Pancreas (tissue), 10 donors: ENCODE measurements at regions not wholly inside any gene's neighbourhood (a gene's known extent, or its start where the extent isn't known, plus 50 kb on each side); places are given as distances from the start of the nearest gene placed in this dataset.
A peak's percentile ranks its signal among the peaks of the same experiment; 100 is the strongest.

Experiments used
- ATAC-seq, 4 donors: fragments of 200-7000 bp; cut with Tn5 transposase; one replicate each; pipeline versions ENCODE4 v1.8.0 to v1.9.1; 2020; ENCODE audit warnings: mild to moderate bottlenecking in 4 of 4, moderate library complexity in 4 of 4
- DNase-seq, 6 donors: peaks; one replicate each; pipeline ENCODE4 v3.0.0-alpha.2; 2020
- FAIRE-seq: peaks from 2 replicates; lab custom pipeline; 2012; peaks lifted over from hg19 to GRCh38; lab: Jason Lieb, UNC
- H3K27ac ChIP-seq, 4 donors: fragments of 200-600 bp; sonication (generic); 1 replicate in 3 of 4; 2 replicates in 1 of 4; pipeline versions ENCODE4 v1.5.0 to v1.8.0; 2020
- H3K27me3 ChIP-seq, 4 donors: fragments of 200-600 bp; one replicate each; pipeline ENCODE4 v1.8.0; 2021
- H3K36me3 ChIP-seq, 3 donors: fragments of 200-600 bp; sonication (generic) in 1 of 3; one replicate each; pipeline versions ENCODE4 v1.5.0 to v1.8.0; 2020 to 2021
- H3K4me1 ChIP-seq, 3 donors: fragments of 200-600 bp; one replicate each; pipeline ENCODE4 v1.8.0; 2021
- H3K4me3 ChIP-seq, 4 donors: fragments of 200-600 bp; sonication (generic) in 2 of 4; one replicate each; pipeline versions ENCODE4 v1.5.0 to v1.8.0; 2020 to 2021
- H3K9me3 ChIP-seq, 4 donors: fragments of 200-600 bp; one replicate each; pipeline ENCODE4 v1.8.0; 2021
- WGBS, 2 donors: extraction: QIAGEN DNeasy Blood & Tissue Kit; methylation state at CpG; one replicate each; pipeline ENCODE4 v1.1.7; 2013; 5-methylcytosine and 5-hydroxymethylcytosine counted together
- intact Hi-C, 3 donors: fragments of 100-400 bp; cut with DNase I; formaldehyde crosslinking; loops; one replicate each; pipeline versions ENCODE4 v1.11.1 to v1.14.2; 2022
- TF ChIP-seq, protein P1 (sequence below), 4 donors: fragments of 200-600 bp; sonication (generic) in 3 of 4; IDR thresholded peaks; one replicate each; pipeline versions ENCODE4 v1.5.0 to v1.8.0; 2021; ENCODE audit warnings: antibody characterized with exemption in 4 of 4
- donor health status: healthy with polysubstance abuse.
- donor health status: DM: no; HTN: no; CAD: no; lungs with moderate emphysema.
- donor health status: DM: no; HTN: no; CAD: no.
- donor health status: control.
- donor health status: control.
- donor health status: Bipolar disorder and iron deficiency.
- donor health status: DM: yes; HTN: yes; CAD: no.
- donor health status: DM: no; HTN: no; CAD: no.
- donor health status: DM: no; HTN: no; CAD: no.
- donor health status: DM: yes; HTN: yes; CAD: no.

GRCh38 chr2:105617631-105618350 is 126.9 kb upstream of the NCK2 start:
- peak overlapping the region in 2 of 4 donors; percentile 44 to 55 for H3K27ac ChIP-seq
- DNase-seq = peak in 1 of 6 donors; percentile 29

DNA sequence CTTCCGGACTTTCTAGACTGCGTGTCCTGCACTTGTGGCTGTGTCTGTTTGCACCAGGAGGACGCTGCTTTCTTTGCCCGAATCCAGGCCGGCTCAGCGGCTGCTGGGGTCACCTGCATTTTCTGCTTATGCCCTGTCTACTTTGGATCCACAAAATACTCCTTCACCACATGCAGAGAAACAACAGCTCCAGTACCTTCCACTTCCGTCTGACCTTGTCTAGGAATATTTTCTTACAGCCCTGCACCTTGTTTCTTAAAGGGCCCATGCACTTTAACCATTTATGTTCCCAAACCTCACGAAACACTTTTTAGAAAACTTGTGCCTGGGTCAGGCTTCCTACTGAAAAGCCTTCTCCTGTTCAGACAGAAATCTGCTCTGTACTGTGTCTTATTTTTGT is 129.4 kb upstream of the NCK2 start:
- Histone ChIP-seq H3K27ac (peak overlapping the region; percentile 30 to 39 (median 36)), H3K27me3 (no peaks in the 10 kb centered on the region), H3K9me3 (no peaks in the 10 kb centered on the region), H3K36me3 (no peaks in the 10 kb centered on the region), H3K4me3 (peak overlapping the region in 3 of 4 donors; percentile 4 to 40 (median 34)), H3K4me1 (peaks cover 12 to 19% (median 19%) of the 10 kb centered on the region in 3 donors)
- FAIRE-seq = no peak
- TF ChIP-seq, protein P1, sequence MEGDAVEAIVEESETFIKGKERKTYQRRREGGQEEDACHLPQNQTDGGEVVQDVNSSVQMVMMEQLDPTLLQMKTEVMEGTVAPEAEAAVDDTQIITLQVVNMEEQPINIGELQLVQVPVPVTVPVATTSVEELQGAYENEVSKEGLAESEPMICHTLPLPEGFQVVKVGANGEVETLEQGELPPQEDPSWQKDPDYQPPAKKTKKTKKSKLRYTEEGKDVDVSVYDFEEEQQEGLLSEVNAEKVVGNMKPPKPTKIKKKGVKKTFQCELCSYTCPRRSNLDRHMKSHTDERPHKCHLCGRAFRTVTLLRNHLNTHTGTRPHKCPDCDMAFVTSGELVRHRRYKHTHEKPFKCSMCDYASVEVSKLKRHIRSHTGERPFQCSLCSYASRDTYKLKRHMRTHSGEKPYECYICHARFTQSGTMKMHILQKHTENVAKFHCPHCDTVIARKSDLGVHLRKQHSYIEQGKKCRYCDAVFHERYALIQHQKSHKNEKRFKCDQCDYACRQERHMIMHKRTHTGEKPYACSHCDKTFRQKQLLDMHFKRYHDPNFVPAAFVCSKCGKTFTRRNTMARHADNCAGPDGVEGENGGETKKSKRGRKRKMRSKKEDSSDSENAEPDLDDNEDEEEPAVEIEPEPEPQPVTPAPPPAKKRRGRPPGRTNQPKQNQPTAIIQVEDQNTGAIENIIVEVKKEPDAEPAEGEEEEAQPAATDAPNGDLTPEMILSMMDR (IDR thresholded peaks at IDR 0.05) = no peak
- 17 to 21% methylated on average over 8 of the region's 8 CpGs for WGBS, 2 donors
- intact Hi-C loops = no loop called here
- peak; percentile 41 to 75 (median 56) for ATAC-seq
- peak in 1 of 6 donors; percentile 43 for DNase-seq

More at GRCh38 chr2:105617631-105618350, 126.9 kb upstream of the NCK2 start:
- no peaks in the 10 kb centered on the region for H3K9me3 ChIP-seq
- TF ChIP-seq, protein P1 (IDR thresholded peaks at IDR 0.05) = no peak
- peaks cover under 1 to 7% (median 2%) of the 10 kb centered on the region in 3 donors for H3K4me1 ChIP-seq
- FAIRE-seq (no peak), ATAC-seq (peak; percentile 59 to 89 (median 79))
- 60 to 61% methylated on average over 12 of the region's 12 CpGs for WGBS, 2 donors
- intact Hi-C loops = no loop called here
- no peaks in the 10 kb centered on the region for H3K27me3 ChIP-seq
- H3K4me3 ChIP-seq = no peak overlapping the region
- H3K36me3 ChIP-seq = no peaks in the 10 kb centered on the region

DNA sequence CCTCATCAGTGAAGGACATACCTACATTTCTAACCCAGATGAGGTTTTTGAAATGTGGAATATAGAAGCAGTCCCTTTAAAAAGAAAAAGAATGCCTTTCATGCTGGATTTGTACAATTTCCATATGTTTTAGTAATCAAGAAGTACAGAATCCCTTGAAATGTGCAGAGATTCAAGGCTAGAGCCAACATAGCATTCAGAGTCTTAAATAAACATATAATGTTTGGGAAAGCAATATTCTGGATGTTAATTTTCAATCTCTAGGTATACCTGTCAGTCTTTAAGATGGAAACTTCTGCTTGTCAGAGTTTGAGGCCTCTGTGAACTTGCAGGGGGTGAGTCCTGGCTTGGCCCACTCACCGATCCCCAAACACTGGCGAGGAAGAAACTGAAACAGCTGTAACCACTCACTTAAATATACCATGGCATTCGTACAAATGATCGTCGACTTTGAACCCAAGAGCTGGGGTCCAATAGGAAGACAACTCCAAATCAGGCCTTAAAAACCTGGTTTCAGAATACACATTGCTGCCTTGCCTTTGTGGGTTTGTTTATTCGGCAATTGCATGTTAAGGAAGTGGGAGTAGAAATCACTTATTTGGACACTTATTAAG is 132.8 kb upstream of the NCK2 start:
- TF ChIP-seq, protein P1 (IDR thresholded peaks at IDR 0.05) = no peak
- Histone ChIP-seq H3K4me1 (peaks cover 12 to 19% (median 19%) of the 10 kb centered on the region in 3 donors), H3K27ac (peak overlapping the region in 3 of 4 donors; percentile 32 to 59 (median 33)), H3K27me3 (no peaks in the 10 kb centered on the region), H3K4me3 (no peak overlapping the region), H3K36me3 (no peaks in the 10 kb centered on the region), H3K9me3 (no peaks in the 10 kb centered on the region)
- FAIRE-seq = no peak
- intact Hi-C loops = no loop called here
- WGBS, 2 donors = 14 to 16% methylated on average over 6 of the region's 6 CpGs
- peak in 1 of 6 donors; percentile 26 for DNase-seq
- ATAC-seq = peak; percentile 37 to 76 (median 66)

- 46 to 52% methylated on average over 2 of the region's 2 CpGs for WGBS, 2 donors
- DNase-seq (no peak), ATAC-seq (no peak), FAIRE-seq (no peak)
- no peak overlapping the region for H3K27ac ChIP-seq
- no peaks in the 10 kb centered on the region for H3K36me3 ChIP-seq
- no peaks in the 10 kb centered on the region for H3K27me3 ChIP-seq
- TF ChIP-seq, protein P1 (IDR thresholded peaks at IDR 0.05) = no peak
- no peaks in the 10 kb centered on the region for H3K9me3 ChIP-seq
- intact Hi-C loops = no loop called here
- H3K4me1 ChIP-seq = peaks cover 12 to 19% (median 19%) of the 10 kb centered on the region in 3 donors
- H3K4me3 ChIP-seq = no peak overlapping the region
Measured at GRCh38 chr2:105611333-105611637, 133.4 kb upstream of the NCK2 start.
